Stimulated activated CD4-positive, alpha-beta T cell treated with anti-CD3 and anti-CD28 coated beads, Interleukin-1b, Interleukin-23, amount 100 ng/mL, for 24 hours (primary cell): ENCODE measurements at regions not wholly inside any gene's neighbourhood (a gene's known extent, or its start where the extent isn't known, plus 50 kb on each side); places are given as distances from the start of the nearest gene placed in this dataset.
"Not testable (repeated sequence)": the region's sequence is repeated elsewhere in the genome, so short reads cannot be mapped to it uniquely, and the experiment has no call there.

Experiments
- DNase-seq, 4 experiments: peaks; one replicate each; pipeline ENCODE4 v3.0.0-alpha.2; 2020; ENCODE audit warnings: low read depth in 4 of 4, low spot score in 1 of 4

DNA sequence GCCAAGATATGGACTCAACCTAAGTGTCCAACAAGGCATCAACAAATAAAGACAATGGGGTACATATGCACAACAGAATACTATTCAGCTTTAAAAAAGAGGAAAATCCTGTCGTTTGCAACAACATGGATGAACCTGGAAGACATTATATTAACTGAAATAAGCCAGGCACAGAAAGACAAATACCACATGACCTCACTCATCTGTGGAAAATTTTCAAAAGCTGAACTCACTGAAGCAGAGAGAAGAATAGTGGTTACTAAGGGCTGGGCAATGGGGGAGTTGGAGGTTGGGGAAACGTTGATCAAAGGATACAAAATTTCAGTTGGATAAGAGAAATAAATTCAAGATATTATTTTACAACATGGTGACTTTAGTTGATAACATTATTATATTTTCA lies 221.4 kb upstream of the PITRM1 start:
- DNase-seq, result no peak

- DNase-seq, result no peak
Measured at GRCh38 chr10:3391657-3392056, 219.1 kb upstream of the PITRM1 start.

- DNase-seq, result no peak
Measured at GRCh38 chr10:3389130-3389529, 216.5 kb upstream of the PITRM1 start.

- DNase-seq, result no peak
Measured at GRCh38 chr10:3385487-3385886, 212.9 kb upstream of the PITRM1 start.

- DNase-seq, result no peak
Measured at GRCh38 chr10:3382092-3382491, 209.5 kb upstream of the PITRM1 start.

DNA sequence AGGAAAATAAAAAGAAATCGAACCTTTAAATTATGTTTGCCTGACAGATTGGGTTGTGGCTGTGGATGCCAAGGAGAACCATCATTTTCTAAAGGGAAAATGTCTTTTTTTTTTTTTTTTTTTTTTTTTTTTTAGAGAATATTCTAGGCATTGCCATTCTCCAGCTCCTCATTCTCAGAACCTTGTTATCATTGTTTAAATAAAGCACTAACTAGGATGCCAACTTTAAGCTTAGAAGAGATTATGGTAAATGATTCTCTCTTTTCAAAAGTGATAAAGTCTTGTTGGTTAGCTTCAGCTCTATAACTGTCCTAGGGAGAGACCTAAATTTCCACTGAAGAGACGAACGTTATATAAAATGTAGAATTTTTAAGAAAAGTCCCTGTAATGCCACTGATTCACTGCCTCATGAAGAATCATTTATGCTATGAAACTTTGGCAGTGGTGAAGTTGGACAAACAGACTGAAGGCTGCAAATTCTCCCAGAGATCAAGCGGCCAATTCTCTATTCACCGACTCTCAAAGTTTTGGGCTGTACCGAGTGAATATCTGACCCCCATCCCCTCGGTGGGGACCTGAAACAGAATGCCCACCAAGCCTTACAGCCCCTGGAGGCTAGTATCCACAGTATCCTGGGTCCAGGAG lies 207.9 kb upstream of the PITRM1 start:
- DNase-seq, result no peak

- DNase-seq, result no peak
Measured at GRCh38 chr10:3376631-3377030, 204.0 kb upstream of the PITRM1 start.

- no peak for DNase-seq
Measured at GRCh38 chr10:3375505-3375904, 202.9 kb upstream of the PITRM1 start.

DNA sequence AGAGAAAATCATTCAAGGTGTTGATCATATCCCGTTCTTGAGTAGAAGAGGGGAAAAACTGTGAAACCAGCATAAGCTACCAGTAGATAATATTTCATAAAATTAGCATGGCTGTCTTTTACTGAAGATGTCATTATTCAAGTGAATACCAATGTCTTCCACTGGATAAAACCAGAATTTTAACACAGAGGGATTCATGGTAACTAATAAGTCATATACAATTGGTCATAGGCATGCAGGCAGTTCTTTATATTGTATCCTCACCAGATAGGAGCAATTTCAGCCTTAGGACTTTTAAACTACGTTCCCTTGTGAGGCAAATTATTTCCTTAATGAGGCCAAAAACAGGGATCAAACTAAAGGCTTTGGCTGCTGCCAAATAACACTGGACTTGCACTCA lies 202.3 kb upstream of the PITRM1 start:
- no peak for DNase-seq

- DNase-seq, result not testable (repeated sequence)
Measured at GRCh38 chr10:3373374-3374027, 200.9 kb upstream of the PITRM1 start.

DNA sequence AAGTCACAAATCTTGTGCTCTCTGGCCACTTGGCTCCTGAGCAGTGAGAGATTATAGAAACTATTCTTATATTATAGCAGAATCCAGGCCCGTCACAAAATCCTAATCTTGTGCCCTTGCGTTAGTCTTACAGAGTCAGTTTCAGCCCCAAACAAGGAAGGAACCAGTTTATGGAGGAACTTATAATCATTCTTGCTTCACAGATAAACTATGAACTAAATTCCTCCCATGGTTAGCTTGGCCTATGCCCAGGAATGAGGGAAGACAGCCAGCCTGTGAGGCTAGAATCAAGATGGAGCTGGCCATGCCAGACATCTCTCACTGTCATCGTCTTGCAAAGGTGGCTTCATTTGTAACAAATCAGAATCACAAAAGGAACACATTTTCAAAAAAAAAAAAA lies 199.7 kb upstream of the PITRM1 start:
- no peak for DNase-seq

DNA sequence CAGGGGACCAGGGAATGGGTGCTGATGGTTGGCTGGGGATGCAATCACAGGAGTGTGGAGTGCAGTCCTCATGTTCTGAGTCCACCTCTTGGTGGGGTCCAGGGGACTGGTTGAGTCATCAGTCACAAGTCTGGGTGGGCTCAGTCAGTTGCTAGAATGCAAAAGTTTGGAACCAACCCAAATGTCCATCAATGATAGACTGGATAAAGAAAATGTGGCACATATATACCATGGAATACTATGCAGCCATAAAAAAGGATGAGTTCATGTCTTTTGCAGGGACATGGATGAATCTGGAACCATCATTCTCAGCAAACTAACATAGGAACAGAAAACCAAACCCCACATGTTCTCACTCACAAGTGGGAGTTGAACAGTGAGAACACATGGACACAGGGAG lies 199.0 kb upstream of the PITRM1 start:
- DNase-seq, result not testable (repeated sequence)

- DNase-seq, result no peak
Measured at GRCh38 chr10:3366735-3367405, 194.3 kb upstream of the PITRM1 start.

GRCh38 chr10:3366043-3366442 lies 193.5 kb upstream of the PITRM1 start:
- no peak for DNase-seq

GRCh38 chr10:3365630-3366029 lies 193.0 kb upstream of the PITRM1 start:
- no peak for DNase-seq

DNA sequence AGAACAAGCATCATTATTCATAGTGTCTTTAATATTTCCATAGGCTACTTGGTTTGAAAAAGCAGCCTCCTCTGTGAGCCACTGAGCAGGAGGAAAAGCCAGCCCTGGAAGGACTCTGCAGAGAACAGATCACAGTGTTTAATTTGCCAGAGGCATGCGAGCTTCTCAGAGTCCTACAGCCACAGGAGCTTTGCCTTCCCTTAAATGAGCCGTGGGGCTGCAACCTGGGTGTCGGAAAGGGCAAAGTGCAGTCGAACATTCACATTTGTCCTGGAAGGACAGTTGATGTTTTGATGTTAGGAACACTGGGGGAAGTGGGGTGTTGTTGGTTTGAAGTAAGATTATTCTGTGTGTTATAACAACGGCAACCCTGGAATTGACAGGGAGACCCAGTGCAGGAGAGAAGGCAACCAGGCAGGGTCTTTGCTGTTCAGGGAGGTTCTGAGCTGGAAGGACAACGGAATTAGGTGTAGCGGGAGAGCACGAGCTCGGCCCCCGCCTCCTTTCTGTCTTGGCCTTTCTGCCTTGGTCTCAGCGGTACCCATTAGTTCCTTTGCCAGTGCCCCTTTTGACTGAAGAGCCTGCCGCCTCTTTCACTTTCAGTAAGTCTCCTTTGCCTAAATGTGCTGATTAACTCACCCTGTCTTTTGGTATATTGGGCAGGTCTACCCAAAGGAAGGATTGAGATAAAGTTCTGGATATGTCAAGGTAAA lies 192.3 kb upstream of the PITRM1 start:
- DNase-seq, result no peak

DNA sequence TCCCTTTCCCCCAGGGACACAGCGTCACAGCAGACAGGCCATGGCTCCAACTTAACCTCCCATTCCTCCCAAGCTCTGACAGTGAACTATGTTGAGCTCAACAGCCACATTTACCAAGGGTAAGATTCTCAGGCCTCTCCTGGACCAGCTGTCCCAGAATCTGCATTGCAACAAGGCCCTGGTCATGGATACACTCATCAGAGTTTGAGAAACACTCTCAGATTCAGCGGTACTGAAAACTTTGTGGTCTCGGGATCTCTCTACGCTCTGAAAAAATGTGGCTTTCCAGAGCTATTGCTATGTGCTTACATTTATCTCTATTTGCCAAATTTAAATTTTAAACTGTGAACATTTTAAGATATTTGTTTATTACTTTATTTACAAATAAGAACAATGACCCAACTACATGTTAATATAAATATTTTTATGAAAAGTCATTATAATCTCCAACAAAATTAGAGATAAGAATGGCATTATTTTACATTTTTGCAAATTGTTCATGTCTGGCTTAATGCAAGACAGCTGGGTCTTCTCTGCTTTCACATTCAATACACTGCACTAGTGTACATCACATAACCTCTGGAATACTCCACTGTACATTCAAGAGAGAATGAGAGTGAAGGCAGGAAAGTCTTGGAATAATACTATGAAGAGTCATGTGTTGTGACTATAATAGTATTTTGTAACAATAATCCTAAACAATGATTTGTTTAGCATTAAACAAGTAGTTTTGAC lies 190.9 kb upstream of the PITRM1 start:
- no peak for DNase-seq

DNA sequence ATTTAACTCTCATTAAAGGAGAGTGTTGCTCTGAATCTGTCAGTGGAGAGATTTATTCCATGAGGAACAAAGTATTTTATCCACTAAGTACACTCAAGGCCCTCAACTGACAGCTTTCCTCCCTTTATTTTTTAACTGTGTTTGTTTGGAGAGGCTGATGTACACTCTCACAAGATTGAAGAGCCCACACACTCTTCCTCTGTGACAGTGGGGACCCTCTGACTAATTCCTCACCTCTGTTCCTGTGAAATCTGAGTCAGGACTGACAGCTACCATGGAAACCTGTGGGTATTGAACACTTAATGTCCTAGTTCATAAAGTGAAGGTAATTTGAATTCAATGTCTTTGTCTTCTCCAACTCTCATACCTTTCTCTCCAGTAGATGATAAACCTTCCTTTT lies 189.8 kb upstream of the PITRM1 start:
- no peak for DNase-seq

- DNase-seq, result no peak
Measured at GRCh38 chr10:3361640-3362039, 189.1 kb upstream of the PITRM1 start.

DNA sequence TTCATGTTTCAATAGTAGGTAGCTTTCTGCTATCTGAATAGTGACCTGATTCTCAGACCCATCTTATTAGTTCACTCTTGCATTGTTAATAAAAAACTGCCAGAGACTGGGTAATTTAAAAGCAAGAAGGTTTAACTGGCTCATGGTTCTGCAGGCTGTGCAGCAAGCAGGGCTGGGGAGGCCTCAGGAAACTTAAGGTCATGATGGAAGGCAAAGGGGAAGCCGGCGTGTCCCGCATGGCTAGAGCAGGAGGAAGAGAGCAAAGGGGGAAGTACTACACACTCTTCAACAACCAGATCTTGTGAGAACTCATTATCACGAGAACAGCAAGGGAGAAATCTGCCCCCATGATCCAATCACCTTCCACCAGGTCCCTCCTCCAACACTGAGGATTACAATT lies 185.2 kb upstream of the PITRM1 start:
- no peak for DNase-seq

DNA sequence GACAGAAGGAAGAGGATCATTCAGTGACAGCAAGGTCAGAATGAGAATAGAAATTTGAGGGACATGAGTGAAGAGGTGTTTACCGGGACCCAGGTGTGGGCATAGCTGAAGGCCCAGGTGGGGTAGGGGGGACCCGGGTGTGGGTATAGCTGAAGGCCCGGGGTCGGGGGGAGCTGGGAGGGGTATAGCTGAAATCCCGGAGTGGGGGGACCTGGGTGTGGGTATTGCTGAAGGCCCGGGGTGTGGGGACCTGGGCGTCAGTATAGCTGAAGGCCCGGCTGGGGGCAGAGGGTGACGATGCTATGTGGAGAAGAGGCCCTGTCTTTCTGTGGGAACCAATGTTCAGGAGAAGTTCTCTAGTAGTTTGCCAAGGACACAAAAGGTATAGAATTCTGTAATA lies 183.0 kb upstream of the PITRM1 start:
- no peak for DNase-seq
